ENCODE measurements at regions not wholly inside any gene's neighbourhood (a gene's known extent, or its start where the extent isn't known, plus 50 kb on each side); places are given as distances from the start of the nearest gene placed in this dataset.

- H3K4me3 ChIP-seq (ENCODE audit: control insufficient read depth, low read depth, low read length) = no peak overlapping the region
- TF ChIP-seq, protein P1, sequence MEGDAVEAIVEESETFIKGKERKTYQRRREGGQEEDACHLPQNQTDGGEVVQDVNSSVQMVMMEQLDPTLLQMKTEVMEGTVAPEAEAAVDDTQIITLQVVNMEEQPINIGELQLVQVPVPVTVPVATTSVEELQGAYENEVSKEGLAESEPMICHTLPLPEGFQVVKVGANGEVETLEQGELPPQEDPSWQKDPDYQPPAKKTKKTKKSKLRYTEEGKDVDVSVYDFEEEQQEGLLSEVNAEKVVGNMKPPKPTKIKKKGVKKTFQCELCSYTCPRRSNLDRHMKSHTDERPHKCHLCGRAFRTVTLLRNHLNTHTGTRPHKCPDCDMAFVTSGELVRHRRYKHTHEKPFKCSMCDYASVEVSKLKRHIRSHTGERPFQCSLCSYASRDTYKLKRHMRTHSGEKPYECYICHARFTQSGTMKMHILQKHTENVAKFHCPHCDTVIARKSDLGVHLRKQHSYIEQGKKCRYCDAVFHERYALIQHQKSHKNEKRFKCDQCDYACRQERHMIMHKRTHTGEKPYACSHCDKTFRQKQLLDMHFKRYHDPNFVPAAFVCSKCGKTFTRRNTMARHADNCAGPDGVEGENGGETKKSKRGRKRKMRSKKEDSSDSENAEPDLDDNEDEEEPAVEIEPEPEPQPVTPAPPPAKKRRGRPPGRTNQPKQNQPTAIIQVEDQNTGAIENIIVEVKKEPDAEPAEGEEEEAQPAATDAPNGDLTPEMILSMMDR (conservative IDR thresholded peaks at IDR 0.05; ENCODE audit: control insufficient read depth, insufficient read depth, low read depth, low read length) = no peak
- DNase-seq (ENCODE audit: low read depth) = no peak
These were observed 52.2 kb upstream of the IRF2BP2 start for GRCh38 chr1:234662148-234662547.

DNA sequence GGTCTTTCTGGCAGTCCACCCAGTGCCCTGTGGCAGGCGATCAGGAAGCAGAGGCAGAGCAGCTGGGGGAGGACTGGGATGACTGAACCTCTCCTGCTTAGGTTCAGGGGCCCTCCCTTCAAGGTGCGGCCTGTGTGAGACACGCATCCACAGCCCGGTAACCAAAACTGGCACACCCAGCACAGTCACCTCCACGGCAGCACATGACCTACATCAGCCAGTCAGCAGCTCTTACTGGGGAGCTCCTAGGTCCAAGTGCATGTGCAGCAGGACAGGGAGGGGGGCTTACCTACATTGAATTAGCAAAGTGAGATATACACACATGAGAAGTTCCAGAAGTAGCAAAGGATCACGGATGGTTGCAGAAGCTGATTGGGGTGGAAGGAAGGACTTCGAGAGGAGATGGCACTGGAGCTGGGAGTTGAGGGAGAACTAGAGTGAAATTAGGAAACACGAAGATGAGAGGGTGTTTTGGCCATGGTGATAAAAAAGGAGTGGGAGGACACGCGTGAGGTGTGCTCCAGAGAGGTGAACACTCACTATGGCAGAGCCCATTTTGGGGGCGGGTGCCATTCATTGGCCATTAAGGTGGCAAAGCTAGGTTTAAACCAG is 51.4 kb upstream of the IRF2BP2 start:
- no peak overlapping the region for H3K4me3 ChIP-seq (ENCODE audit: control insufficient read depth, low read depth, low read length)
- DNase-seq (ENCODE audit: low read depth) = no peak
- TF ChIP-seq, protein P1 (conservative IDR thresholded peaks at IDR 0.05; ENCODE audit: control insufficient read depth, insufficient read depth, low read depth, low read length) = no peak

- DNase-seq (ENCODE audit: low read depth) = no peak
- TF ChIP-seq, protein P1 (conservative IDR thresholded peaks at IDR 0.05; ENCODE audit: control insufficient read depth, insufficient read depth, low read depth, low read length) = no peak
- H3K4me3 ChIP-seq (ENCODE audit: control insufficient read depth, low read depth, low read length) = no peak overlapping the region
These were observed 50.7 kb upstream of the IRF2BP2 start for GRCh38 chr1:234660536-234661316.

Measured in fibroblast of mammary gland (primary cell).